Superior temporal gyrus (tissue), 1 donor: ENCODE measurements at regions not wholly inside any gene's neighbourhood (a gene's known extent, or its start where the extent isn't known, plus 50 kb on each side); places are given as distances from the start of the nearest gene placed in this dataset.
"Not testable (repeated sequence)": the region's sequence is repeated elsewhere in the genome, so short reads cannot be mapped to it uniquely, and the experiment has no call there.

Experiments used
- DNase-seq: peaks from one replicate; pipeline ENCODE4 v3.0.0-alpha.2; 2016; ENCODE audit errors: extremely low spot score

GRCh38 chr20:53774461-53775203 is 181.0 kb upstream of the ZNF217 start:
- no peak for DNase-seq

- DNase-seq, result no peak
Observed at GRCh38 chr20:53773792-53774401, 180.3 kb upstream of the ZNF217 start.

GRCh38 chr20:53773066-53773791 is 179.6 kb upstream of the ZNF217 start:
- not testable (repeated sequence) for DNase-seq

- DNase-seq, result no peak
Observed at GRCh38 chr20:53769041-53769440, 175.4 kb upstream of the ZNF217 start.

GRCh38 chr20:53768329-53768728 is 174.7 kb upstream of the ZNF217 start:
- no peak for DNase-seq

GRCh38 chr20:53767206-53767930 is 173.7 kb upstream of the ZNF217 start:
- no peak for DNase-seq

GRCh38 chr20:53764415-53764800 is 170.8 kb upstream of the ZNF217 start:
- DNase-seq, result no peak

GRCh38 chr20:53763707-53764414 is 170.2 kb upstream of the ZNF217 start:
- DNase-seq, result no peak

- DNase-seq, result not testable (repeated sequence)
Observed at GRCh38 chr20:53762423-53762798, 168.8 kb upstream of the ZNF217 start.

GRCh38 chr20:53760025-53760441 is 166.4 kb upstream of the ZNF217 start:
- no peak for DNase-seq

GRCh38 chr20:53757472-53757913 is 163.9 kb upstream of the ZNF217 start:
- DNase-seq, result peak; percentile 39

- no peak for DNase-seq
Observed at GRCh38 chr20:53755733-53756531, 162.3 kb upstream of the ZNF217 start.

GRCh38 chr20:53753880-53754459 is 160.3 kb upstream of the ZNF217 start:
- DNase-seq, result no peak

- no peak for DNase-seq
Observed at GRCh38 chr20:53752971-53753879, 159.6 kb upstream of the ZNF217 start.

GRCh38 chr20:53752583-53752970 is 158.9 kb upstream of the ZNF217 start:
- DNase-seq, result no peak

GRCh38 chr20:53751620-53752318 is 158.1 kb upstream of the ZNF217 start:
- DNase-seq, result no peak

- DNase-seq, result peak; percentile 52
Observed at GRCh38 chr20:53750827-53751619, 157.4 kb upstream of the ZNF217 start.

- no peak for DNase-seq
Observed at GRCh38 chr20:53749499-53749898, 155.9 kb upstream of the ZNF217 start.
